ENCODE measurements at regions not wholly inside any gene's neighbourhood (a gene's known extent, or its start where the extent isn't known, plus 50 kb on each side); places are given as distances from the start of the nearest gene placed in this dataset.
"Not testable (repeated sequence)": the region's sequence is repeated elsewhere in the genome, so short reads cannot be mapped to it uniquely, and the experiment has no call there.

GRCh38 chr14:21820631-21821030 is 147.0 kb upstream of the OR4E1 start:
- Histone ChIP-seq H3K9me3 (ENCODE audit: control insufficient read depth, insufficient read depth, low read length) (no peaks in the 10 kb centered on the region), H3K27ac (ENCODE audit: low read depth, low read length) (no peak overlapping the region), H3K4me3 (ENCODE audit: low read depth, low read length) (no peak overlapping the region), H3K27me3 (ENCODE audit: control insufficient read depth, insufficient read depth, low read length) (no peaks in the 10 kb centered on the region)
- POLR2A ChIA-PET, result no interaction called here
- CTCF ChIA-PET, result no interaction called here
- no peak for DNase-seq (ENCODE audit: low read depth, low spot score)
- TF ChIP-seq CTCF (IDR thresholded peaks at IDR 0.05; ENCODE audit: low read depth, low read length), result no peak

- CTCF ChIA-PET, result not testable (repeated sequence)
Observed at GRCh38 chr14:21819891-21820290, 146.3 kb upstream of the OR4E1 start.

GRCh38 chr14:21817010-21817409 is 143.4 kb upstream of the OR4E1 start:
- H3K9me3 ChIP-seq (ENCODE audit: control insufficient read depth, insufficient read depth, low read length); H3K27me3 ChIP-seq (ENCODE audit: control insufficient read depth, insufficient read depth, low read length); H3K4me3 ChIP-seq (ENCODE audit: low read depth, low read length); POLR2A ChIA-PET; H3K27ac ChIP-seq (ENCODE audit: low read depth, low read length); DNase-seq (ENCODE audit: low read depth, low spot score): not testable (repeated sequence)
- CTCF ChIA-PET, result interaction anchor here (1.1 kb wide), 1 partner anchor 35 kb away, joined by 3 read pairs; no protein-coding TSS in a partner anchor

More at GRCh38 chr14:21819891-21820290, 146.3 kb upstream of the OR4E1 start:
- H3K27me3 ChIP-seq (ENCODE audit: control insufficient read depth, insufficient read depth, low read length); H3K9me3 ChIP-seq (ENCODE audit: control insufficient read depth, insufficient read depth, low read length); DNase-seq (ENCODE audit: low read depth, low spot score); H3K4me3 ChIP-seq (ENCODE audit: low read depth, low read length); POLR2A ChIA-PET; H3K27ac ChIP-seq (ENCODE audit: low read depth, low read length): not testable (repeated sequence)

- POLR2A ChIA-PET, result no interaction called here
Observed at GRCh38 chr14:21807975-21808374, 134.4 kb upstream of the OR4E1 start.

GRCh38 chr14:21804981-21805380 is 131.4 kb upstream of the OR4E1 start:
- no peak overlapping the region for H3K4me3 ChIP-seq (ENCODE audit: low read depth, low read length)
- no peak for DNase-seq (ENCODE audit: low read depth, low spot score)
- ChIA-PET POLR2A (no interaction called here), CTCF (no interaction called here)
- peaks cover 11% of the 10 kb centered on the region for H3K9me3 ChIP-seq (ENCODE audit: control insufficient read depth, insufficient read depth, low read length)
- no peak overlapping the region for H3K27ac ChIP-seq (ENCODE audit: low read depth, low read length)
- no peaks in the 10 kb centered on the region for H3K27me3 ChIP-seq (ENCODE audit: control insufficient read depth, insufficient read depth, low read length)
- no peak for TF ChIP-seq CTCF (IDR thresholded peaks at IDR 0.05; ENCODE audit: low read depth, low read length)

More at GRCh38 chr14:21807975-21808374, 134.4 kb upstream of the OR4E1 start:
- Histone ChIP-seq H3K27me3 (ENCODE audit: control insufficient read depth, insufficient read depth, low read length) (no peaks in the 10 kb centered on the region), H3K27ac (ENCODE audit: low read depth, low read length) (no peak overlapping the region), H3K4me3 (ENCODE audit: low read depth, low read length) (no peak overlapping the region), H3K9me3 (ENCODE audit: control insufficient read depth, insufficient read depth, low read length) (peaks cover 11% of the 10 kb centered on the region)
- CTCF ChIA-PET, result interaction anchor here (0.8 kb wide), 1 partner anchor 59 kb away, joined by 3 read pairs; no protein-coding TSS in a partner anchor
- no peak for DNase-seq (ENCODE audit: low read depth, low spot score)
- no peak for TF ChIP-seq CTCF (IDR thresholded peaks at IDR 0.05; ENCODE audit: low read depth, low read length)

GRCh38 chr14:21802441-21802840 is 128.8 kb upstream of the OR4E1 start:
- DNase-seq (ENCODE audit: low read depth, low spot score), result no peak

More at GRCh38 chr14:21802441-21802840, 128.8 kb upstream of the OR4E1 start:
- H3K9me3 ChIP-seq (ENCODE audit: control insufficient read depth, insufficient read depth, low read length), result 0 out of 2 replicates have a peak, but pooled peaks cover 2% of the 10 kb centered on the region
- H3K27me3 ChIP-seq (ENCODE audit: control insufficient read depth, insufficient read depth, low read length), result no peaks in the 10 kb centered on the region
- CTCF ChIA-PET, result no interaction called here
- POLR2A ChIA-PET, result no interaction called here
- H3K27ac ChIP-seq (ENCODE audit: low read depth, low read length), result no peak overlapping the region
- no peak for TF ChIP-seq CTCF (IDR thresholded peaks at IDR 0.05; ENCODE audit: low read depth, low read length)
- no peak overlapping the region for H3K4me3 ChIP-seq (ENCODE audit: low read depth, low read length)
